ENCODE measurements at regions not wholly inside any gene's neighbourhood (a gene's known extent, or its start where the extent isn't known, plus 50 kb on each side); places are given as distances from the start of the nearest gene placed in this dataset.

GRCh38 chr5:174231956-174232487 is 186.5 kb downstream of the NSG2 start:
- H3K9me3 ChIP-seq: no peaks in the 10 kb centered on the region
- no peaks in the 10 kb centered on the region for H3K4me1 ChIP-seq (ENCODE audit: control insufficient read depth in 1 of 2, low read depth in 2 of 2)
- no peak overlapping the region for H3K4me3 ChIP-seq
- no peak for DNase-seq (ENCODE audit: low spot score)
- no peak for TF ChIP-seq CTCF (IDR thresholded peaks at IDR 0.05)
- H3K27ac ChIP-seq: no peak overlapping the region
- no peaks in the 10 kb centered on the region for H3K36me3 ChIP-seq
- ATAC-seq (ENCODE audit: insufficient number of reproducible peaks, low FRiP score, low read depth): no peak
- H3K27me3 ChIP-seq (replicated peaks; ENCODE audit: insufficient read depth): no peaks in the 10 kb centered on the region

- Histone ChIP-seq H3K27me3 (replicated peaks; ENCODE audit: insufficient read depth) (no peaks in the 10 kb centered on the region), H3K27ac (no peak overlapping the region), H3K36me3 (no peaks in the 10 kb centered on the region), H3K9me3 (peaks cover 1% of the 10 kb centered on the region), H3K4me3 (no peak overlapping the region), H3K4me1 (ENCODE audit: control insufficient read depth in 1 of 2, low read depth in 2 of 2) (no peaks in the 10 kb centered on the region)
- no peak for TF ChIP-seq CTCF (IDR thresholded peaks at IDR 0.05)
- ATAC-seq (ENCODE audit: insufficient number of reproducible peaks, low FRiP score, low read depth) (no peak), DNase-seq (ENCODE audit: low spot score) (no peak)
These were observed 188.9 kb downstream of the NSG2 start for GRCh38 chr5:174234388-174234787.

DNA sequence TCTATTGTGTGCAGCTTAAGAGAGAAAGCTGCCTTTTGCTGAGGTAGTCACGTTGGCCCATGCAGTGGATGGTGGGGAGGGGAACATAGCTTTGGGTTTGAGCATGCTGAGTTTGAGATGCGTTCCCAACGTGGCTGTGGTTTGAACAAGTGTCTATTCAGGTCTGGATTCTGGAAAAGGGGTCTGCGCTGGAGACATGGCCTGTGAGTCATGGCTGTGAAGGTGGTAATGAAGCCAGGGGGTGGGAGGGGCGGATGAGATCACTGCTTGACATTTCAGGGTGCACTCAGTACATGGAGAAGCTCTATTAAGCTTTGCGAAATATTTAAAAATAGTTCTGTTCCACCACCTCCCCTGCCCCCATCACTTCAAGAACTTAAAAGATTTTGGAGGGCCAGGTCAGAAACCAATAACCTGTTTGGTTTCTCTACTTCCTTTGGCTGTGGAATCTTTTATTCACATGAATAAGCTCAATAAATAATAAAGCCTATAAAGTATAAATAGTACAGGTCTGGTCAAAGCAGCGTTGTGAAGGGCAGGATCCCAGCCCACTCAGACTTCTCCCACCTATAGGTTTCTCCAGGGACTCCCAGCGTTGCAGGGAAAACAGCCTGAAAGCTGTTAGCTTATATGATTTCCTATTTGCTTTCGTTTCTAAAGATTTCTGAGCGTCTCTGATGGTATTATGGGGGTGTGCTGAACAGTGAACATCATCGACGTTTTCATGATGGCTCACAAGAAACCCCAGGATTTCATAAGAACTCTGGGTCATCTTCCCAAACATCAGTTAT is 189.9 kb downstream of the NSG2 start:
- no peak overlapping the region for H3K27ac ChIP-seq
- peaks cover 4% of the 10 kb centered on the region for H3K9me3 ChIP-seq
- ATAC-seq (ENCODE audit: insufficient number of reproducible peaks, low FRiP score, low read depth) (no peak), DNase-seq (ENCODE audit: low spot score) (no peak)
- no peaks in the 10 kb centered on the region for H3K4me1 ChIP-seq (ENCODE audit: control insufficient read depth in 1 of 2, low read depth in 2 of 2)
- TF ChIP-seq CTCF (IDR thresholded peaks at IDR 0.05): no peak
- no peaks in the 10 kb centered on the region for H3K36me3 ChIP-seq
- H3K27me3 ChIP-seq (replicated peaks; ENCODE audit: insufficient read depth): no peaks in the 10 kb centered on the region
- H3K4me3 ChIP-seq: no peak overlapping the region

DNA sequence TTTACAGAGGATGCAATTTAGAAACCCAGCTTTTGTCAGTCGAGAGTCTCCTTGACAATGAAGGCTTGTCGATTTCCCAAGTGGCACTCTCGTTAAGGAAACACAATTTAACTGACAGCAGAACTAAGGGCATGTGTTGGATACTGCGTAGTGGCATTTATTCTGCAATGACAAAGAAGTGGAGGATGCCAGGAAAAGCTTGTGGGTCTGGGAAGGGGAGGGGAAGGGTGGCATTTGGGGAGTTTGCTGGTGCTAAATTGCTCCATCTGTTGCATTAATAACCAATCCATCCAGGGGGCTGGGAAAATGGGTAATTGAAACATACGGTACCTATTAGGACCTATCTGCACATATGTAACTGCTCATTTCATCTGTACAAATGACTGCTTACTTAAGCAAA is 190.6 kb downstream of the NSG2 start:
- no peaks in the 10 kb centered on the region for H3K27me3 ChIP-seq (replicated peaks; ENCODE audit: insufficient read depth)
- ATAC-seq (ENCODE audit: insufficient number of reproducible peaks, low FRiP score, low read depth) (no peak), DNase-seq (ENCODE audit: low spot score) (no peak)
- peaks cover 4% of the 10 kb centered on the region for H3K9me3 ChIP-seq
- H3K4me3 ChIP-seq: no peak overlapping the region
- no peak for TF ChIP-seq CTCF (IDR thresholded peaks at IDR 0.05)
- no peaks in the 10 kb centered on the region for H3K36me3 ChIP-seq
- H3K4me1 ChIP-seq (ENCODE audit: control insufficient read depth in 1 of 2, low read depth in 2 of 2): no peaks in the 10 kb centered on the region
- no peak overlapping the region for H3K27ac ChIP-seq

- no peak overlapping the region for H3K27ac ChIP-seq
- H3K9me3 ChIP-seq: peaks cover 4% of the 10 kb centered on the region
- H3K36me3 ChIP-seq: no peaks in the 10 kb centered on the region
- H3K4me3 ChIP-seq: no peak overlapping the region
- DNase-seq (ENCODE audit: low spot score) (no peak), ATAC-seq (ENCODE audit: insufficient number of reproducible peaks, low FRiP score, low read depth) (no peak)
- no peak for TF ChIP-seq CTCF (IDR thresholded peaks at IDR 0.05)
- H3K4me1 ChIP-seq (ENCODE audit: control insufficient read depth in 1 of 2, low read depth in 2 of 2): no peaks in the 10 kb centered on the region
- H3K27me3 ChIP-seq (replicated peaks; ENCODE audit: insufficient read depth): no peaks in the 10 kb centered on the region
These were observed 194.2 kb downstream of the NSG2 start for GRCh38 chr5:174239718-174240117.

Measured in thoracic aorta (tissue), 2 donors.